Dermis blood vessel endothelial cell (primary cell): ENCODE measurements at regions not wholly inside any gene's neighbourhood (a gene's known extent, or its start where the extent isn't known, plus 50 kb on each side); places are given as distances from the start of the nearest gene placed in this dataset.
A peak's percentile ranks its signal among the peaks of the same experiment; 100 is the strongest.
"Not testable (repeated sequence)": the region's sequence is repeated elsewhere in the genome, so short reads cannot be mapped to it uniquely, and the experiment has no call there.

Experiments used
- DNase-seq: peaks from one replicate; pipeline ENCODE4 v3.0.0; 2010

DNA sequence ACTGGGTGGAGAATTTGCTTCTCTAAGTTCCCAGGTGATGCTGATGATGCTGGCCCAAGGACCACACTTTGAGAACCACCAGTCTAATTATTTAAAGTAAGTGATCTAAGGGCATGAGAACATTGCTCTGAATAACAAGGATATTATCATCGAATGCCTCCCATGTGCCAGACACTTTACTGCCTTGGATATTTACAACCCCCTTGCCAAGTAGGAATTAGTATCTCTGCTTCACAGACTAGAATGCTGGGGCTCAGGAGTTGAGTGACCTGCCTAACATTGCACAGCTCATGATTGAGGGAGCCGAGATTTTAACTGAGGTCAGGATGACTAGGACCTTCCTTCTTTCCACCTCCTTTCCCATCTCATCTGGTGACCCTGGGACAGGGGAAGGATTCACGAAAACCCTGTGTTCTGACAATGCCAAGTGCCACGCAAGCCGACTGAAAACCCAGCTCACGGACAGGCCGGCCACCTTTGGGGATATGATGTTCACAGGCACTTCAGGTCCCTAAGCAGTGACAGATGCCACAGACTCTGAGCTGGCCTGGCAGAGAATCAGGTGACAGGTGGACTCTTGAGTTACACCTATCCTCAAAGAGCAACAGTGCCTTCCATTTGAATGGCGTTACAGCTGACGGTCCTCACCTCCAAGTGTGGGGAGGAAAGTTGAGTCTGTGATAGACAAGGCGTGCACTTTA is 230.7 kb downstream of the TOMM20 start:
- no peak for DNase-seq

GRCh38 chr1:234897390-234897749 is 231.3 kb downstream of the TOMM20 start:
- DNase-seq = no peak

GRCh38 chr1:234896477-234897389 is 231.9 kb downstream of the TOMM20 start:
- no peak for DNase-seq

DNA sequence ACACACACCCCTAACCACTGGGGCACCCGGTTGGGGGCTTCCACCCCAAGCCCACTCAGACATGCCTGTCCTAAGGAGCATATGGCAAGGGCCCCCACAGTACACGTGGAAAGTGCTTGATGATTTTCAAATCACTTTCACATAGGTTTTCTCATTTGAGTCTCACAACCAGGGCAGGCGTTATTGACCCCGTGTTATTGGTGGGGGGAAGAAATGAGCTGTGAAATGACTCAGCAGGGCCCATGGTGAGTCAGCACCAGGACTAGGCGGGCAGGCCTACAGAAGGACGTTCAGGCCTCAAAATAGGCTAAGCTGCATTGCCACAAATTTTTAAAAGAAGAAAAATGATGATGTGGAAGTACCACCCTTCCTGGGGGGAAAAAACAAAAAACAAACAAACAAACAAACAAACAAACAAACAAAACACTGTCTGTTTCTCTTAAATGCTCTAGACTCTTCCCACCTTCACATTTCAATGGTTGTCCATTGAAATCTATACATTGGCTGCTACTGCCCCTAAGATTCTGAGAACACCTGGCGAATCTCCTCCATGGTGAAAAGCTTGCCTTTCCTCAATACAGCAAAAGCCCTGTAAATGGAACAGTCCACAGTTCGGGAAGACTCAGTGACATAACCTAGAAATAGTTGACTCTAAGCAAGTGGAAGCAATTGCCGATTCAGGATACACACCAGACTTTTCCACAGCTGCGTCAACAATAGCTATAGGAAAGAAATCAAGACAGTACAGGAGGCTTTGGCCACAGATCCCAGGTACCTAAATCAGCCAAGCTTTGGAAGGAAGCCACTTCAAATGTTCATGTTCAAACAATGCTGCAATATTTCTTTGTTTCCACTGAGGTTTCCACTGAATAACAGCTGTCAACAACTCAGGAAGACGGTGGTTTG is 234.7 kb downstream of the TOMM20 start:
- peak; percentile 99 for DNase-seq

DNA sequence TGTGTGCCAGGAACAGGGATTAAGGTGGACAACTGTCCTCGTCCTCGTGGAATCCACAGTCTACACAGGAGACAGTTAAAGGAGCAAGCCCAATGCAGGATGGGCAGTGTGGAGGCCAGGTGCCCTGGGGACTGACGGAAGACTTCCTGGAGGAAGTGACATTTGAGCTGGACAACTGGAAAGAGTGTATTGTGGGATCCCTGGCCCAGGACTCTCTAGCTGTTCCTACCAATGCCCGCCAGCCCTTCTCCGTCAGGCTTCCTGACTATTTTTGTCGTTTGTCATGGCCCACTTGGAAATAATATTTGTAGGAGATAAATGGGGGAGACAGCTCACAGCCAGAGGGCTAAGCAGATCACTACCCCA is 235.3 kb downstream of the TOMM20 start:
- peak; percentile 25 for DNase-seq

- DNase-seq = no peak
These were observed 236.0 kb downstream of the TOMM20 start for GRCh38 chr1:234892642-234893041.

GRCh38 chr1:234891427-234891826 is 237.2 kb downstream of the TOMM20 start:
- DNase-seq = no peak

DNA sequence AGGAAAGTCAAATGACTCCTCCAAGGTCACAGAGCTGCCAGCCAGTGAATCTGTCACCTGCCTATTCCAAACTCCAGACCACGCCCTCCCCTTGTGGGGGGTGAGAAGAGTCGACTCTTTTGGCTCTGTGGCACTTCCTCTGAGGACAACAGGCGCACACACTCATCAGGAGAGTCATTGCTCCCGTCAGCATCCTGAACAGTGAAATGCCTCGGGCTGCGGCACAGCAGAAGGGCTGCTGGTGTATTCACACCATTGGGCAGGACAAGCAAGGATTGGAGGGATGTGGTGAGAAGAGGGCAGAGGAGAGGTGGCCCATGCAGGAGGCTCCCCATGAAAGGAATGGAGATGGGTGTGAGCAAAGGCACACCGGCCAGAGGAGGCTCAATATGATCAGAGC is 239.0 kb downstream of the TOMM20 start:
- DNase-seq = no peak

DNA sequence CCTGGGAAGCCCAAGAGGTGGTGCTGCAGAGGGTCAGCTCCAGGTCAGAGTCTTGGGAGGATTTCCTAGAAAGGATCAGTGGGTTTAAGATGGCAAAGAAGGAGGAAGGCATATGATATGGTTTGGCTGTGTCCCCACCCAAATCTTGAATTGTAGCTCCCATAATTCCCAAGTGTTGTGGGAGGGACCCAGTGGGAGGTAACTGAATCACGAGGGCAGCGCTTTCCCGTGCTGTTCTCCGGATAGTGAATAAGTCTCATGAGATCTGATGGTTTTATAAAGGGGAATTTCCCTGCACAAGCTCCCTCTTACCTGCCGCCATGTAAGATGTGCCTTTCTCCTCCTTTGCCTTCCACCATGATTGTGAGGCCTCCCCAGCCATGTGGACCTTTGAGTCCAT is 240.4 kb downstream of the TOMM20 start:
- not testable (repeated sequence) for DNase-seq

DNA sequence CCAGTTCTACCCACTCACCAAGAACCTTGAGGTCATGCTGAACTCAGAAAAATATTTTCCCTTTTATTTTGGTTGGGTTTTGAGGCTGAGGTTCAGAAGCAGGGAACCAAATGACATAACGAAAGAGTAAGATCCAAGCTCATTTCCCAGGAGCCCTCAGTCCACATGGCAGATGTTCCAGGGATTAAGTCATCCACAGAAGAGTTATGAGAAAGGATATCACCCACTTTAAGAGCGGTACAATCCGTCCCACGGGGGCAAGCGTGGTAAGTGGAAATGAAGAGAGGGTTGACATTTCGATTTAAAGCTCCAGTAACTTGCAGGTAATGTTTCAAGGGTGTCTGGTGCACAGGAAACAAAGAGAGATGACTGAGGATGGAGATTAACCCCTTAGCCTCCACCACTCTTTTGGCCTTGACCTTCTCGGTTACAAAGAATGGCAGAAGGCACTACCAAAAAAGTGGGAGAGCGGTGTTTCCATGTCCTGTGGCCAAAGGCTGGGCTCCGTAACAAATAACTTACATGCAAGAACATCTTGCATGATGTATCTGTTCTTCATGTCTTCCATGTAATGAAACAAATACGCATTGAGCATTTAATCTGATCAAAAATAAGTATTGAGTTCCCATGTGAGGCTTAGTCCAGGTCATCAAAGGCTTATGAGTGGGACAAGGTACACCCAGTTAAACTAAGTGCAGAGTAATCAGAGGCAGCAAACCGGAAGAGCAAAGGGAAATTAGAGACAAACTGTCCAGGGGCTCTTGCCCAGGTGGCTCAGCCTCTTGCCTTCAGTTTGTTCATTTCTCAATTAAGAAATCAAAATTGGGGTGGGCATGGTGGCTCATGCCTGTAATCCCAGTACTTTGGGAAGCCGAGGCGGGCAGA is 241.4 kb downstream of the TOMM20 start:
- no peak for DNase-seq

- no peak for DNase-seq
These were observed 242.3 kb downstream of the TOMM20 start for GRCh38 chr1:234886081-234886984.

DNA sequence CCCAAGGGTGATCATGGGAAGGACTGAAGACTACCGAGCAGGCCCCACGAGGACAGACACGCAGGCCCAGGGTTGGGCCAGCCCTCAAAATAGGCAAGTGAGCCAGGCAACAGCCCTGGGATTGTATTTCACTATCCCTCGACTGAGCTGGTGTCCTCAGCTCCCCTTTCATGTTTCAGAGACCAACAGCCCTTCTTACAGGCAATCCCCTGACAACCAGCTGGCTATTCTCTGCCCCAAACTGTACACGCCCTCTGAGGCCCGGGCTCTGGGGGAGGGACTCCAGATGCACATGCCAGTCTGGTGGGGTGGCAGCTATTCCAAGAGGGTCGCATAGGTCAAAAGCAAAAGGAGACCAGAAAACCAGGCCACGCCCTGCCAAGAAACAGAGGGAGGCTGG is 243.0 kb downstream of the TOMM20 start:
- no peak for DNase-seq

DNA sequence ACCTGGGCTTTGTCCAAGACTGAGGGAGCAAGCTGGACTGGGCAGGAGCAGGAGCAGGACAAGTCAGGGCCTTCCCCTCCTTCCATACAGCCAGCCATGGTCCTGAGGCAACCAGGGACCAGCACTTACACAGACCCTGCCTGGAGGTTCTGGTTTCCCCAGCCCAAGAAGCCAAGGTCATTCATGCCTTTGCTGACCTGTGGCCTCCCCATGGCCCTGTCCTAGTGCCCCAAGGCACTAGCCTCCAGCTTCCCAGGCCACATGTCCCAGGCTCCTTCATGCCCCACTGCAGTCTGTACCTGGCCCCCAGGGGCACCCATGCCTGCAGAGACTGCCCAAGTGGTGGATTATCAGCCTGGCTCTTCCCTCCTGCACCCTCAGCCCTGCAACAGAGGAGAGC is 243.9 kb downstream of the TOMM20 start:
- DNase-seq = no peak

GRCh38 chr1:234884006-234884405 is 244.6 kb downstream of the TOMM20 start:
- no peak for DNase-seq

GRCh38 chr1:234882898-234883297 is 245.7 kb downstream of the TOMM20 start:
- DNase-seq = no peak

DNA sequence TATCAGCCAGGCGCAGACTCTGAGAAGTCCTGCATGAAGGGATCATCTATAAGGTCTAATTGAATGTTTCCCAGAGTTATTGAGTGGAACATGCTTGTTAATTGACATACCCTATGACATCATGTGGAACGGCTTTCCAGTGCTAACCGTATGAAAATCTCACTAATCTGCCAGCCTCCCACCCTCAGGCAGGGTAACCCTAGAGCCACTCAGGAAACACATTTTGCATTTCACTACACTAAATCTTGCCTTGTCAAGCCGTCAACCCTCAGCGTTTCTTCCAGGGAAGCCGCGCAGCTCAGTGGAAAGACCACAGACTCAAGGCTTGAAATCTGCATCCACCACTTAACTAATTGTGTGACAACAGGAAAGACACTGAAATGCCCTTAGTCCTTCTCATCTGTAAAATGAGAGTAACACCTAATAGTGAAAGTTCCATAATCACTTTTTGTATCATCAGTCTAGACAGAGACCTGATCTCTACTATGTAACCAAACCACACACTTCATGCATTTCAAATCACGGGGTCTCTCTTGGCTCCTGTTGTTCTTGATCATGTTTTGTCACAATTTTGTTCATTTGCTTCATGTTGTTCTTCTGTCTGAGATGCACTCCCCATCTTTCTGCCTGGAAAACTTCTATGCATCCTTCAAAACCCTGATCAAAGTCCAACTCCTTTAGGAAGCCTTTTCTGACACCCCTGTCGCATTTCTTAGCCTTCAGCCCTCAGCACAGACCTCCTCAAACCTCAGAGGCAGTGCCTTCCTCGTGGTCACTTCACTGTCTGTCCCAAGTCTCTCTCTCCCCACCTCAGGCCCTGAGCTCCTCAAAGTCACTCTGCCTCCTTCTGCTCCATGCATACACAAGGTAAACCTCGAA is 246.5 kb downstream of the TOMM20 start:
- no peak for DNase-seq

- DNase-seq = no peak
These were observed 249.2 kb downstream of the TOMM20 start for GRCh38 chr1:234879147-234880080.

GRCh38 chr1:234878288-234878687 is 250.3 kb downstream of the TOMM20 start:
- DNase-seq = no peak

- DNase-seq = no peak
These were observed 250.9 kb downstream of the TOMM20 start for GRCh38 chr1:234877761-234878160.
